HG02938 (cell line): ENCODE measurements at regions not wholly inside any gene's neighbourhood (a gene's known extent, or its start where the extent isn't known, plus 50 kb on each side); places are given as distances from the start of the nearest gene placed in this dataset.

Experiments used
- ATAC-seq: cut with Tn5 transposase; IDR thresholded peaks from one replicate; pipeline ENCODE4 v1.9.1; 2021; ENCODE audit warnings: mild to moderate bottlenecking, moderate library complexity; ENCODE audit not compliant: unreplicated experiment

- ATAC-seq: no peak
Measured at GRCh38 chr9:89986190-89986589, 381.4 kb downstream of the GADD45G start.

GRCh38 chr9:89988458-89988857, 383.6 kb downstream of the GADD45G start:
- ATAC-seq: no peak

- no peak for ATAC-seq
Measured at GRCh38 chr9:89991204-89991790, 386.5 kb downstream of the GADD45G start.

- no peak for ATAC-seq
Measured at GRCh38 chr9:89992326-89993198, 387.8 kb downstream of the GADD45G start.

- ATAC-seq: no peak
Measured at GRCh38 chr9:89993678-89994630, 389.1 kb downstream of the GADD45G start.

GRCh38 chr9:89994988-89995613, 390.3 kb downstream of the GADD45G start:
- no peak for ATAC-seq

GRCh38 chr9:89996116-89996515, 391.3 kb downstream of the GADD45G start:
- ATAC-seq: no peak

GRCh38 chr9:89996773-89997172, 392.0 kb downstream of the GADD45G start:
- no peak for ATAC-seq

- ATAC-seq: no peak
Measured at GRCh38 chr9:89998633-89999032, 393.8 kb downstream of the GADD45G start.

- ATAC-seq: no peak
Measured at GRCh38 chr9:89999176-89999533, 394.3 kb downstream of the GADD45G start.

- ATAC-seq: peak; percentile 94
Measured at GRCh38 chr9:89999534-90000370, 394.9 kb downstream of the GADD45G start.

- ATAC-seq: no peak
Measured at GRCh38 chr9:90000925-90001324, 396.1 kb downstream of the GADD45G start.

- ATAC-seq: no peak
Measured at GRCh38 chr9:90001747-90002146, 396.9 kb downstream of the GADD45G start.

- ATAC-seq: no peak
Measured at GRCh38 chr9:90002397-90003271, 397.8 kb downstream of the GADD45G start.

GRCh38 chr9:90005388-90005787, 400.6 kb downstream of the GADD45G start:
- ATAC-seq: no peak

- ATAC-seq: no peak
Measured at GRCh38 chr9:90007516-90008440, 403.0 kb downstream of the GADD45G start.

- no peak for ATAC-seq
Measured at GRCh38 chr9:90009447-90009846, 404.6 kb downstream of the GADD45G start.

GRCh38 chr9:90010793-90011192, 406.0 kb downstream of the GADD45G start:
- no peak for ATAC-seq
